WTC11 (cell line): ENCODE measurements at regions not wholly inside any gene's neighbourhood (a gene's known extent, or its start where the extent isn't known, plus 50 kb on each side); places are given as distances from the start of the nearest gene placed in this dataset.

Source experiments
- ATAC-seq: fragments of 200-7000 bp; cut with Tn5 transposase; 2 replicates; pipeline ENCODE4 v1.10.0; 2021; ENCODE audit warnings: mild to moderate bottlenecking, moderate library complexity
- CTCF ChIA-PET: fragments of 300-600 bp; sonication (Branson Sonifier 250); formaldehyde crosslinking; loops from one replicate; lab custom pipeline; 2021; ENCODE audit warnings: antibody characterized with exemption; lab: Charles Lee
- POLR2A ChIA-PET: fragments of 350-600 bp; sonication (Branson Sonifier 250); formaldehyde crosslinking; loops from one replicate; lab custom pipeline; 2021; ENCODE audit warnings: antibody characterized with exemption; lab: Charles Lee
- DNase-seq: peaks from one replicate; pipeline ENCODE4 v3.0.0; 2021; ENCODE audit warnings: low spot score
- H3K27ac Mint-ChIP-seq: 2 replicates; pipeline ENCODE4 v1.8.0; 2021; ENCODE audit warnings: mixed read lengths
- H3K27me3 Mint-ChIP-seq: 2 replicates; pipeline ENCODE4 v1.8.0; 2021; ENCODE audit warnings: low read depth, mild to moderate bottlenecking, moderate library complexity, mixed read lengths
- H3K36me3 Mint-ChIP-seq: 2 replicates; pipeline ENCODE4 v1.8.0; 2021; ENCODE audit warnings: mixed read lengths
- H3K4me1 Mint-ChIP-seq: 2 replicates; pipeline ENCODE4 v1.8.0; 2022; ENCODE audit warnings: mixed read lengths
- H3K4me3 Mint-ChIP-seq: 2 replicates; pipeline ENCODE4 v1.8.0; 2021; ENCODE audit warnings: mild to moderate bottlenecking, moderate library complexity, mixed read lengths
- H3K9me3 Mint-ChIP-seq: 2 replicates; pipeline ENCODE4 v1.8.0; 2021; ENCODE audit warnings: mixed read lengths
- ESRRA ChIP-seq: sonication (generic); formaldehyde crosslinking; IDR thresholded peaks from 2 replicates; pipeline ENCODE4 v1.8.1; 2022; ENCODE audit warnings: mild to moderate bottlenecking, missing genetic modification reagents, borderline replicate concordance
- FOXJ3 ChIP-seq: sonication (generic); formaldehyde crosslinking; IDR thresholded peaks from 2 replicates; pipeline ENCODE4 v1.9.0; 2021; ENCODE audit warnings: missing genetic modification reagents, mild to moderate bottlenecking, borderline replicate concordance
- FOXK1 ChIP-seq: sonication (generic); formaldehyde crosslinking; IDR thresholded peaks from 2 replicates; pipeline ENCODE4 v1.8.0; 2022; ENCODE audit warnings: mild to moderate bottlenecking, moderate library complexity, missing genetic modification reagents
- GABPB1 ChIP-seq: sonication (generic); formaldehyde crosslinking; IDR thresholded peaks from 2 replicates; pipeline ENCODE4 v1.8.1; 2023; ENCODE audit warnings: mild to moderate bottlenecking, missing genetic modification reagents
- IRF2 ChIP-seq: sonication (generic); formaldehyde crosslinking; IDR thresholded peaks from 2 replicates; pipeline ENCODE4 v1.8.0; 2022; ENCODE audit warnings: low read depth, missing genetic modification reagents, borderline replicate concordance
- JAZF1 ChIP-seq: fragments of 250-450 bp; sonication (Bioruptor Pico); IDR thresholded peaks from 2 replicates; pipeline ENCODE4 v1.9.0; 2021; ENCODE audit warnings: moderate library complexity, mild to moderate bottlenecking, inconsistent platforms
- MXD4 ChIP-seq: fragments of 250-450 bp; sonication (Bioruptor Pico); IDR thresholded peaks from 2 replicates; pipeline ENCODE4 v1.8.0; 2021; ENCODE audit warnings: mild to moderate bottlenecking, moderate library complexity, borderline replicate concordance
- NFYB ChIP-seq: sonication (generic); formaldehyde crosslinking; conservative IDR thresholded peaks from 2 replicates; pipeline ENCODE4 v1.8.0; 2022; ENCODE audit warnings: low read depth, missing genetic modification reagents
- NR1H2 ChIP-seq: sonication (generic); formaldehyde crosslinking; IDR thresholded peaks from 2 replicates; pipeline ENCODE4 v1.9.0; 2021; ENCODE audit warnings: mild to moderate bottlenecking, moderate library complexity, missing genetic modification reagents
- TEAD1 ChIP-seq: sonication (generic); formaldehyde crosslinking; IDR thresholded peaks from 2 replicates; pipeline ENCODE4 v1.8.0; 2022; ENCODE audit warnings: mild to moderate bottlenecking, missing genetic modification reagents
- TP53 ChIP-seq: sonication (generic); formaldehyde crosslinking; IDR thresholded peaks from 2 replicates; pipeline ENCODE4 v1.8.1; 2023; ENCODE audit warnings: mild to moderate bottlenecking, missing genetic modification reagents
- ZNF232 ChIP-seq: sonication (generic); formaldehyde crosslinking; IDR thresholded peaks from 2 replicates; pipeline ENCODE4 v1.8.0; 2022; ENCODE audit warnings: mild to moderate bottlenecking, missing genetic modification reagents
- ZNF317 ChIP-seq: sonication (generic); formaldehyde crosslinking; IDR thresholded peaks from 2 replicates; pipeline ENCODE4 v1.8.1; 2023; ENCODE audit warnings: low read depth, mild to moderate bottlenecking, moderate library complexity, missing genetic modification reagents, borderline replicate concordance
- ZNF416 ChIP-seq: fragments of 250-450 bp; sonication (Bioruptor Pico); IDR thresholded peaks from 2 replicates; pipeline ENCODE4 v1.9.0; 2021; ENCODE audit warnings: mild to moderate bottlenecking, inconsistent platforms
- TF ChIP-seq, protein P1 (sequence below): sonication (generic); formaldehyde crosslinking; IDR thresholded peaks from 2 replicates; pipeline ENCODE4 v1.8.0; 2023; ENCODE audit warnings: missing genetic modification reagents, mild to moderate bottlenecking, borderline replicate concordance
- TF ChIP-seq, protein P2 (sequence below): sonication (generic); formaldehyde crosslinking; IDR thresholded peaks from 2 replicates; pipeline ENCODE4 v1.8.1; 2023; ENCODE audit warnings: mild to moderate bottlenecking, missing genetic modification reagents
- TF ChIP-seq, protein P3 (sequence below): fragments of 250-450 bp; sonication (Bioruptor Pico); IDR thresholded peaks from 2 replicates; pipeline ENCODE4 v1.9.0; 2021; ENCODE audit warnings: moderate library complexity, mild to moderate bottlenecking, inconsistent platforms, borderline replicate concordance
- TF ChIP-seq, protein P4 (sequence below): sonication (generic); formaldehyde crosslinking; IDR thresholded peaks from 2 replicates; pipeline ENCODE4 v1.8.0; 2022; ENCODE audit warnings: mild to moderate bottlenecking, missing genetic modification reagents
- TF ChIP-seq, protein P5 (sequence below): fragments of 250-450 bp; sonication (Bioruptor Pico); IDR thresholded peaks from 2 replicates; pipeline ENCODE4 v1.9.0; 2021; ENCODE audit warnings: mild to moderate bottlenecking
- TF ChIP-seq, protein P6 (sequence below): sonication (generic); formaldehyde crosslinking; IDR thresholded peaks from 2 replicates; pipeline ENCODE4 v1.8.1; 2022; ENCODE audit warnings: low read depth, missing genetic modification reagents, borderline replicate concordance
- TF ChIP-seq, protein P7 (sequence below): sonication (generic); formaldehyde crosslinking; IDR thresholded peaks from 2 replicates; pipeline ENCODE4 v1.8.0; 2022; ENCODE audit warnings: mild to moderate bottlenecking, missing genetic modification reagents
- TF ChIP-seq, protein P8 (sequence below): sonication (generic); formaldehyde crosslinking; IDR thresholded peaks from 2 replicates; pipeline ENCODE4 v1.8.0; 2022; ENCODE audit warnings: missing genetic modification reagents

DNA sequence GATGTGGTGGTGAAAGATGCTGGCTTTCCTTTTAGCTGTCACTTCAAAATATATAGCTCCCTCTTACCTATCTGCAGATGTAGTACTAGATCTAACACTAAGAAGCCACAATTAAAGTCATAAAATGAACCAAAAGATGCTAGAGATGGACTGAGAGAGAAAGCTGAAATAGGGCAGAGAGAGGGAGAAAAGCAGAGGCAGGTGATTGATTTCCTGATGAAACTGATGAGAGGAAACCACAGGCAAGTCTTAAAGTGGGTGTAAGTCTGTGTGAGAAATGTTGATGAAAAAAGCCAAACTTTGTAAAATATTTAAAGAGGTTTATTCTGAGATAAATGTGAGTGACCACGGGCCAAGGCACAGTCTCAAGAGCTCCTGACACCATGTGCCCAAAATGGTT is 194.3 kb upstream of the MBL2 start:
- ChIA-PET POLR2A (no interaction called here), CTCF (interaction anchor here (1.1 kb wide), 1 partner anchor 17 kb away, joined by 4 read pairs; no protein-coding TSS in a partner anchor)
- H3K9me3 Mint-ChIP-seq = peaks cover 22% of the 10 kb centered on the region
- peak overlapping the region; percentile 97 for H3K27ac Mint-ChIP-seq
- peaks cover 20% of the 10 kb centered on the region for H3K36me3 Mint-ChIP-seq
- DNase-seq (no peak), ATAC-seq (no peak)
- H3K4me3 Mint-ChIP-seq = no peak overlapping the region
- TF ChIP-seq ZNF416 (CRISPR knock-in tag) (no peak), GABPB1 (CRISPR knock-in tag) (no peak), TEAD1 (CRISPR knock-in tag) (no peak), TP53 (CRISPR knock-in tag) (no peak), ZNF317 (no peak), JAZF1 (CRISPR knock-in tag) (no peak), FOXJ3 (CRISPR knock-in tag) (no peak)
- TF ChIP-seq, protein P1, sequence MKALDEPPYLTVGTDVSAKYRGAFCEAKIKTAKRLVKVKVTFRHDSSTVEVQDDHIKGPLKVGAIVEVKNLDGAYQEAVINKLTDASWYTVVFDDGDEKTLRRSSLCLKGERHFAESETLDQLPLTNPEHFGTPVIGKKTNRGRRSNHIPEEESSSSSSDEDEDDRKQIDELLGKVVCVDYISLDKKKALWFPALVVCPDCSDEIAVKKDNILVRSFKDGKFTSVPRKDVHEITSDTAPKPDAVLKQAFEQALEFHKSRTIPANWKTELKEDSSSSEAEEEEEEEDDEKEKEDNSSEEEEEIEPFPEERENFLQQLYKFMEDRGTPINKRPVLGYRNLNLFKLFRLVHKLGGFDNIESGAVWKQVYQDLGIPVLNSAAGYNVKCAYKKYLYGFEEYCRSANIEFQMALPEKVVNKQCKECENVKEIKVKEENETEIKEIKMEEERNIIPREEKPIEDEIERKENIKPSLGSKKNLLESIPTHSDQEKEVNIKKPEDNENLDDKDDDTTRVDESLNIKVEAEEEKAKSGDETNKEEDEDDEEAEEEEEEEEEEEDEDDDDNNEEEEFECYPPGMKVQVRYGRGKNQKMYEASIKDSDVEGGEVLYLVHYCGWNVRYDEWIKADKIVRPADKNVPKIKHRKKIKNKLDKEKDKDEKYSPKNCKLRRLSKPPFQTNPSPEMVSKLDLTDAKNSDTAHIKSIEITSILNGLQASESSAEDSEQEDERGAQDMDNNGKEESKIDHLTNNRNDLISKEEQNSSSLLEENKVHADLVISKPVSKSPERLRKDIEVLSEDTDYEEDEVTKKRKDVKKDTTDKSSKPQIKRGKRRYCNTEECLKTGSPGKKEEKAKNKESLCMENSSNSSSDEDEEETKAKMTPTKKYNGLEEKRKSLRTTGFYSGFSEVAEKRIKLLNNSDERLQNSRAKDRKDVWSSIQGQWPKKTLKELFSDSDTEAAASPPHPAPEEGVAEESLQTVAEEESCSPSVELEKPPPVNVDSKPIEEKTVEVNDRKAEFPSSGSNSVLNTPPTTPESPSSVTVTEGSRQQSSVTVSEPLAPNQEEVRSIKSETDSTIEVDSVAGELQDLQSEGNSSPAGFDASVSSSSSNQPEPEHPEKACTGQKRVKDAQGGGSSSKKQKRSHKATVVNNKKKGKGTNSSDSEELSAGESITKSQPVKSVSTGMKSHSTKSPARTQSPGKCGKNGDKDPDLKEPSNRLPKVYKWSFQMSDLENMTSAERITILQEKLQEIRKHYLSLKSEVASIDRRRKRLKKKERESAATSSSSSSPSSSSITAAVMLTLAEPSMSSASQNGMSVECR = no peak
- TF ChIP-seq, protein P2, sequence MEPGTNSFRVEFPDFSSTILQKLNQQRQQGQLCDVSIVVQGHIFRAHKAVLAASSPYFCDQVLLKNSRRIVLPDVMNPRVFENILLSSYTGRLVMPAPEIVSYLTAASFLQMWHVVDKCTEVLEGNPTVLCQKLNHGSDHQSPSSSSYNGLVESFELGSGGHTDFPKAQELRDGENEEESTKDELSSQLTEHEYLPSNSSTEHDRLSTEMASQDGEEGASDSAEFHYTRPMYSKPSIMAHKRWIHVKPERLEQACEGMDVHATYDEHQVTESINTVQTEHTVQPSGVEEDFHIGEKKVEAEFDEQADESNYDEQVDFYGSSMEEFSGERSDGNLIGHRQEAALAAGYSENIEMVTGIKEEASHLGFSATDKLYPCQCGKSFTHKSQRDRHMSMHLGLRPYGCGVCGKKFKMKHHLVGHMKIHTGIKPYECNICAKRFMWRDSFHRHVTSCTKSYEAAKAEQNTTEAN (CRISPR knock-in tag) = no peak
- H3K4me1 Mint-ChIP-seq = peaks cover 62% of the 10 kb centered on the region
- H3K27me3 Mint-ChIP-seq = no peaks in the 10 kb centered on the region

DNA sequence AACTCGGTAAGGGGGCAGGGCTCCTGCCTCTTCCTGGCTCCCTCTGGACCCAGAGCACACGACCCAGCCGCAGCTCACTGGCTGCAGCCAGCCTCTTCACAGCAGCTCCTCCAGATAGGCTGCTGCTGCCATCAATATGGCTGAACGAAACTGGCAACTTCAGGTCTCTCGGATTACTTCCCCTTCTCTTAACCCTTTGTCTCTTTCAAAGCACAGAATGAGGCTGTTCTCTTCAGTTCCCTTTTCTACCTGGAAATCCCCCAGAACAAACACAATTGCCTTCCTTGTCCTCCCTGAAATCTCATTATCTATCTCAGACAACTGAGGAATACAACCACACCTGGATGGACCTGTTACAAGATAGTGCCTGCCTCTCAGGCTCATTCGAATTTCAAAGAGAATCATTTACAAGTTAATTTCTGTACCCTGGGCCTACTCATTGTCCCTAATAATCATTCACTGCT is 193.4 kb upstream of the MBL2 start:
- DNase-seq (no peak), ATAC-seq (peak; percentile 80)
- POLR2A ChIA-PET = no interaction called here
- H3K4me3 Mint-ChIP-seq = no peak overlapping the region
- peak overlapping the region; percentile 99 for H3K27ac Mint-ChIP-seq
- CTCF ChIA-PET = interaction anchor here (0.6 to 1.8 kb wide), 3 partner anchors 14 to 148 kb away, joined by 3 to 6 read pairs (median 4); no protein-coding TSS in a partner anchor
- H3K27me3 Mint-ChIP-seq = no peaks in the 10 kb centered on the region
- H3K36me3 Mint-ChIP-seq = peaks cover 11% of the 10 kb centered on the region
- H3K9me3 Mint-ChIP-seq = peaks cover 13% of the 10 kb centered on the region
- peaks cover 71% of the 10 kb centered on the region for H3K4me1 Mint-ChIP-seq
- TF ChIP-seq ESRRA (CRISPR knock-in tag) = no peak
- no peak for TF ChIP-seq NR1H2 (CRISPR knock-in tag)
- TF ChIP-seq TP53 (CRISPR knock-in tag) = no peak
- no peak for TF ChIP-seq FOXK1 (CRISPR knock-in tag)
- TF ChIP-seq, protein P3, sequence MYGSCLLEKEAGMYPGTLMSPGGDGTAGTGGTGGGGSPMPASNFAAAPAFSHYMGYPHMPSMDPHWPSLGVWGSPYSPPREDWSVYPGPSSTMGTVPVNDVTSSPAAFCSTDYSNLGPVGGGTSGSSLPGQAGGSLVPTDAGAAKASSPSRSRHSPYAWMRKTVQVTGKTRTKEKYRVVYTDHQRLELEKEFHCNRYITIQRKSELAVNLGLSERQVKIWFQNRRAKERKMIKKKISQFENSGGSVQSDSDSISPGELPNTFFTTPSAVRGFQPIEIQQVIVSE = no peak
- TF ChIP-seq ZNF232 (CRISPR knock-in tag) = no peak
- TF ChIP-seq, protein P4, sequence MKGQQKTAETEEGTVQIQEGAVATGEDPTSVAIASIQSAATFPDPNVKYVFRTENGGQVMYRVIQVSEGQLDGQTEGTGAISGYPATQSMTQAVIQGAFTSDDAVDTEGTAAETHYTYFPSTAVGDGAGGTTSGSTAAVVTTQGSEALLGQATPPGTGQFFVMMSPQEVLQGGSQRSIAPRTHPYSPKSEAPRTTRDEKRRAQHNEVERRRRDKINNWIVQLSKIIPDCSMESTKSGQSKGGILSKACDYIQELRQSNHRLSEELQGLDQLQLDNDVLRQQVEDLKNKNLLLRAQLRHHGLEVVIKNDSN (CRISPR knock-in tag) = no peak
- no peak for TF ChIP-seq NFYB (CRISPR knock-in tag)
- TF ChIP-seq IRF2 (CRISPR knock-in tag) = no peak
- TF ChIP-seq, protein P5, sequence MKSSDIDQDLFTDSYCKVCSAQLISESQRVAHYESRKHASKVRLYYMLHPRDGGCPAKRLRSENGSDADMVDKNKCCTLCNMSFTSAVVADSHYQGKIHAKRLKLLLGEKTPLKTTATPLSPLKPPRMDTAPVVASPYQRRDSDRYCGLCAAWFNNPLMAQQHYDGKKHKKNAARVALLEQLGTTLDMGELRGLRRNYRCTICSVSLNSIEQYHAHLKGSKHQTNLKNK (CRISPR knock-in tag) = no peak
- no peak for TF ChIP-seq MXD4 (CRISPR knock-in tag)
- TF ChIP-seq GABPB1 (CRISPR knock-in tag) = no peak
- TF ChIP-seq, protein P6, sequence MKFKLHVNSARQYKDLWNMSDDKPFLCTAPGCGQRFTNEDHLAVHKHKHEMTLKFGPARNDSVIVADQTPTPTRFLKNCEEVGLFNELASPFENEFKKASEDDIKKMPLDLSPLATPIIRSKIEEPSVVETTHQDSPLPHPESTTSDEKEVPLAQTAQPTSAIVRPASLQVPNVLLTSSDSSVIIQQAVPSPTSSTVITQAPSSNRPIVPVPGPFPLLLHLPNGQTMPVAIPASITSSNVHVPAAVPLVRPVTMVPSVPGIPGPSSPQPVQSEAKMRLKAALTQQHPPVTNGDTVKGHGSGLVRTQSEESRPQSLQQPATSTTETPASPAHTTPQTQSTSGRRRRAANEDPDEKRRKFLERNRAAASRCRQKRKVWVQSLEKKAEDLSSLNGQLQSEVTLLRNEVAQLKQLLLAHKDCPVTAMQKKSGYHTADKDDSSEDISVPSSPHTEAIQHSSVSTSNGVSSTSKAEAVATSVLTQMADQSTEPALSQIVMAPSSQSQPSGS (CRISPR knock-in tag) = no peak
- TF ChIP-seq, protein P7, sequence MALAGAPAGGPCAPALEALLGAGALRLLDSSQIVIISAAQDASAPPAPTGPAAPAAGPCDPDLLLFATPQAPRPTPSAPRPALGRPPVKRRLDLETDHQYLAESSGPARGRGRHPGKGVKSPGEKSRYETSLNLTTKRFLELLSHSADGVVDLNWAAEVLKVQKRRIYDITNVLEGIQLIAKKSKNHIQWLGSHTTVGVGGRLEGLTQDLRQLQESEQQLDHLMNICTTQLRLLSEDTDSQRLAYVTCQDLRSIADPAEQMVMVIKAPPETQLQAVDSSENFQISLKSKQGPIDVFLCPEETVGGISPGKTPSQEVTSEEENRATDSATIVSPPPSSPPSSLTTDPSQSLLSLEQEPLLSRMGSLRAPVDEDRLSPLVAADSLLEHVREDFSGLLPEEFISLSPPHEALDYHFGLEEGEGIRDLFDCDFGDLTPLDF (CRISPR knock-in tag) = no peak
- TF ChIP-seq, protein P8, sequence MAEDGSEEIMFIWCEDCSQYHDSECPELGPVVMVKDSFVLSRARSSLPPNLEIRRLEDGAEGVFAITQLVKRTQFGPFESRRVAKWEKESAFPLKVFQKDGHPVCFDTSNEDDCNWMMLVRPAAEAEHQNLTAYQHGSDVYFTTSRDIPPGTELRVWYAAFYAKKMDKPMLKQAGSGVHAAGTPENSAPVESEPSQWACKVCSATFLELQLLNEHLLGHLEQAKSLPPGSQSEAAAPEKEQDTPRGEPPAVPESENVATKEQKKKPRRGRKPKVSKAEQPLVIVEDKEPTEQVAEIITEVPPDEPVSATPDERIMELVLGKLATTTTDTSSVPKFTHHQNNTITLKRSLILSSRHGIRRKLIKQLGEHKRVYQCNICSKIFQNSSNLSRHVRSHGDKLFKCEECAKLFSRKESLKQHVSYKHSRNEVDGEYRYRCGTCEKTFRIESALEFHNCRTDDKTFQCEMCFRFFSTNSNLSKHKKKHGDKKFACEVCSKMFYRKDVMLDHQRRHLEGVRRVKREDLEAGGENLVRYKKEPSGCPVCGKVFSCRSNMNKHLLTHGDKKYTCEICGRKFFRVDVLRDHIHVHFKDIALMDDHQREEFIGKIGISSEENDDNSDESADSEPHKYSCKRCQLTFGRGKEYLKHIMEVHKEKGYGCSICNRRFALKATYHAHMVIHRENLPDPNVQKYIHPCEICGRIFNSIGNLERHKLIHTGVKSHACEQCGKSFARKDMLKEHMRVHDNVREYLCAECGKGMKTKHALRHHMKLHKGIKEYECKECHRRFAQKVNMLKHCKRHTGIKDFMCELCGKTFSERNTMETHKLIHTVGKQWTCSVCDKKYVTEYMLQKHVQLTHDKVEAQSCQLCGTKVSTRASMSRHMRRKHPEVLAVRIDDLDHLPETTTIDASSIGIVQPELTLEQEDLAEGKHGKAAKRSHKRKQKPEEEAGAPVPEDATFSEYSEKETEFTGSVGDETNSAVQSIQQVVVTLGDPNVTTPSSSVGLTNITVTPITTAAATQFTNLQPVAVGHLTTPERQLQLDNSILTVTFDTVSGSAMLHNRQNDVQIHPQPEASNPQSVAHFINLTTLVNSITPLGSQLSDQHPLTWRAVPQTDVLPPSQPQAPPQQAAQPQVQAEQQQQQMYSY (CRISPR knock-in tag) = no peak
